ENCODE measurements at regions not wholly inside any gene's neighbourhood (a gene's known extent, or its start where the extent isn't known, plus 50 kb on each side); places are given as distances from the start of the nearest gene placed in this dataset.

GRCh38 chr16:87552072-87552718 lies 50.1 kb upstream of the JPH3 start:
- no peak for DNase-seq

- DNase-seq = no peak
These were observed 50.8 kb upstream of the JPH3 start for GRCh38 chr16:87551487-87551886.

GRCh38 chr16:87550495-87550961 lies 51.8 kb upstream of the JPH3 start:
- DNase-seq = peak; percentile 44

GRCh38 chr16:87549627-87550494 lies 52.4 kb upstream of the JPH3 start:
- DNase-seq = no peak

GRCh38 chr16:87548046-87548445 lies 54.3 kb upstream of the JPH3 start:
- no peak for DNase-seq

GRCh38 chr16:87543436-87544191 lies 50.8 kb upstream of the ZCCHC14 start:
- no peak for DNase-seq

GRCh38 chr16:87542531-87543102 lies 49.8 kb upstream of the ZCCHC14 start:
- DNase-seq = no peak

Data from effector CD8-positive, alpha-beta T cell (primary cell).